SK-N-MC (cell line): ENCODE measurements at regions not wholly inside any gene's neighbourhood (a gene's known extent, or its start where the extent isn't known, plus 50 kb on each side); places are given as distances from the start of the nearest gene placed in this dataset.
"Not testable (repeated sequence)": the region's sequence is repeated elsewhere in the genome, so short reads cannot be mapped to it uniquely, and the experiment has no call there.

Source experiments
- DNase-seq: peaks from one replicate; pipeline ENCODE4 v3.0.0-alpha.2; 2011; ENCODE audit warnings: low read depth, low spot score
- H3K27ac ChIP-seq: fragments of 200-600 bp; sonication (generic); 2 replicates; pipeline ENCODE4 v1.5.1; 2016; ENCODE audit warnings: mixed run types
- H3K36me3 ChIP-seq: fragments of 200-600 bp; sonication (generic); 2 replicates; pipeline ENCODE4 v1.6.1; 2017; ENCODE audit warnings: antibody characterized with exemption, low read length, mixed read lengths; ENCODE audit not compliant: insufficient read depth
- H3K4me3 ChIP-seq: fragments of 200-600 bp; sonication (generic); 2 replicates; pipeline ENCODE4 v1.5.1; 2016
- H3K9ac ChIP-seq: fragments of 200-600 bp; sonication (generic); 2 replicates; pipeline ENCODE4 v1.8.0; 2017; ENCODE audit warnings: mixed run types, mixed read lengths; ENCODE audit not compliant: insufficient read length
- H3K9me3 ChIP-seq: fragments of 200-600 bp; sonication (generic); 2 replicates; pipeline ENCODE4 v1.6.1; 2017; ENCODE audit warnings: low read depth, mild to moderate bottlenecking, antibody characterized with exemption, low read length, moderate library complexity, mixed read lengths
- EZH2 ChIP-seq: fragments of 200-600 bp; sonication (generic); IDR thresholded peaks from one replicate; pipeline ENCODE4 v1.6.1; 2017; ENCODE audit warnings: antibody characterized with exemption
- FOXP2 ChIP-seq: optimal IDR thresholded peaks from 2 replicates; pipeline ENCODE3; 2011; ENCODE audit warnings: mild to moderate bottlenecking, moderate library complexity; ENCODE audit not compliant: insufficient read depth; ENCODE audit errors: extremely low read length, control extremely low read depth
- POLR2AphosphoS5 ChIP-seq: IDR thresholded peaks from 2 replicates; pipeline ENCODE4 v1.6.1; 2012; ENCODE audit warnings: mild to moderate bottlenecking, low read depth, low read length, borderline replicate concordance

DNA sequence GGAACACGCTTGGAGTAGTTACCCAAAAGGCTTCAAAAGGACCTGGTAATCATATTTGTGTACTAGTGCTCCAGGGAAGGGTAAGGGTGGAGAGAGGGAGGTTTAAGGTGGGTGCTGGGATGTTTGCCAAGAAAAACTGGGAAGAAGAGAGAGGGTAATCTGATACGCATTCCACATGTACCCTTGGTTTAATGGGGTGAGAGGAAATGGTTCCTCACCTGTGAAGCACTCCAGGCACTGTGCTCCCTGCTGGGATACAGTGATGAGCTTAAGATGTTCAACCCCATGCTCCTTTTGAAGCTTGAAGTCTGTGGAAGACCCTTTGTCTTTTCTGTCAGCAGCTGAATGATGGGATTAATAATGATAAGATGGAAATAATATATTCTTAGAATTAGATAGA, 98.4 kb downstream of the COX7C start:
- Histone ChIP-seq H3K9me3 (no peaks in the 10 kb centered on the region), H3K36me3 (no peaks in the 10 kb centered on the region), H3K4me3 (no peak overlapping the region), H3K27ac (no peak overlapping the region), H3K9ac (no peak overlapping the region)
- DNase-seq, result no peak
- TF ChIP-seq FOXP2 (no peak), POLR2AphosphoS5 (no peak), EZH2 (no peak)

DNA sequence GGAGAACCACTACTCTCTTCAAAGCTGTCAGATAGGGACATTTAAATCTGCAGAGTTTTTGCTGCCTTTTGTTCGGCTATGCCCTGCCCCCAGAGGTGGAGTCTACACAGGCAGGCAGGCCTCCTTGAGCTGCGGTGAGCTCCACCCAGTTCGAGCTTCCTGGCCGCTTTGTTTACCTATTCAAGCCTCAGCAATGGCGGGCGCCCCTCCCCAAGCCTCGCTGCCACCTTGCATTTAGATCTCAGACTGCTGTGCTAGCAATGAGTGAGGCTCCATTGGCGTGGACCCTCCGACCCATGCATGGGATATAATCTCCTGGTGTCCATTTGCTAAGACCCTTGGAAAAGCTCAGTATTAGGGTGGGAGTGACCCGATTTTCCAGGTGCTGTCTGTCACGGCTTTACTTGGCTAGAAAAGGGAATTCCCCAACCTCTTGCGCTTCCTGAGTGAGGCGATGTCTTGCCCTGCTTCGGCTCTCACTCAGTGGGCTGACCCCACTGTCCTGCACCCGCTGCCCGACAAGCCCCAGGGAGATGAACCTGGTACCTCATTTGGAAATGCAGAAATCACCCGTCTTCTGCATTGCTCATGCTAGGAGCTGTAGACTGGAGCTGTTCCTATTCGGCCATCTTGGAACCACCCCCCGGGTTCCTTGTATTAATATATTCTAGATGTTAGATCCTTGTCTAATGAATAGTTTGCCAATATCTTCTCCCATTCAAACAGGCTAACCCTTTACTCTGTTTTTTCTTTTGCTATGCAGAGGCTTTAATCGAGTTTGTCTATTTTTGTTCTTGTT, 113.8 kb downstream of the COX7C start:
- H3K9ac ChIP-seq, H3K9me3 ChIP-seq, H3K27ac ChIP-seq, H3K4me3 ChIP-seq, H3K36me3 ChIP-seq, DNase-seq: not testable (repeated sequence)

GRCh38 chr5:86735370-86735769, 117.6 kb downstream of the COX7C start:
- Histone ChIP-seq H3K27ac (no peak overlapping the region), H3K9me3 (no peaks in the 10 kb centered on the region), H3K9ac (no peak overlapping the region), H3K4me3 (no peak overlapping the region), H3K36me3 (no peaks in the 10 kb centered on the region)
- no peak for DNase-seq
- TF ChIP-seq FOXP2 (no peak), POLR2AphosphoS5 (no peak), EZH2 (no peak)

DNA sequence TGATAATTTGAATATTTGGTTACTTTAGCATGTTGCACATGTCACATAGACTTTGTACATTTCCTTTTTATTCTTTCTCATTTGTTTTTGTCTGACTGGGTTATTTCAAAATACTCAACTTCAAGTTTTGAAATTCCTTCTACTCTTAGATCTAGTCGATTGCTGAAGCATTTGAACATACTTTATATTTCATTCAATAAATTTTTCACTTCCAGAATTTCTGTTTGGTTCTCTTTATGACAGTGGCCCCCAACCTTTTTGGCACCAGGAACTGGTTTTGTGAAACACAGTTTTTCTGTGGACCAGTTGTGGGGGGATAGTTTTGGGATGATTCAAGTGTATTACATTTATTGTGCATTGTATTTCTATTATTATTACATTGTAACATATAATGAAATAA, 119.8 kb downstream of the COX7C start:
- H3K9me3 ChIP-seq, result no peaks in the 10 kb centered on the region
- no peak overlapping the region for H3K4me3 ChIP-seq
- H3K9ac ChIP-seq, result no peak overlapping the region
- no peak for DNase-seq
- no peaks in the 10 kb centered on the region for H3K36me3 ChIP-seq
- no peak for TF ChIP-seq POLR2AphosphoS5
- no peak for TF ChIP-seq EZH2
- TF ChIP-seq FOXP2, result no peak
- H3K27ac ChIP-seq, result no peak overlapping the region

- H3K9ac ChIP-seq, result no peak overlapping the region
- no peak for DNase-seq
- no peak overlapping the region for H3K27ac ChIP-seq
- no peaks in the 10 kb centered on the region for H3K36me3 ChIP-seq
- no peaks in the 10 kb centered on the region for H3K9me3 ChIP-seq
- no peak for TF ChIP-seq POLR2AphosphoS5
- TF ChIP-seq FOXP2, result no peak
- TF ChIP-seq EZH2, result no peak
- no peak overlapping the region for H3K4me3 ChIP-seq
Measured at GRCh38 chr5:86748538-86749105, 130.9 kb downstream of the COX7C start.

- no peak overlapping the region for H3K4me3 ChIP-seq
- H3K27ac ChIP-seq, result no peak overlapping the region
- H3K36me3 ChIP-seq, result no peaks in the 10 kb centered on the region
- TF ChIP-seq EZH2, result no peak
- TF ChIP-seq FOXP2, result no peak
- TF ChIP-seq POLR2AphosphoS5, result no peak
- H3K9me3 ChIP-seq, result no peaks in the 10 kb centered on the region
- no peak overlapping the region for H3K9ac ChIP-seq
- no peak for DNase-seq
Measured at GRCh38 chr5:86749841-86750240, 132.1 kb downstream of the COX7C start.

- no peak for TF ChIP-seq POLR2AphosphoS5
- TF ChIP-seq EZH2, result no peak
- no peak for TF ChIP-seq FOXP2
- H3K9ac ChIP-seq, result no peak overlapping the region
- H3K36me3 ChIP-seq, result no peaks in the 10 kb centered on the region
- no peak overlapping the region for H3K4me3 ChIP-seq
- no peak overlapping the region for H3K27ac ChIP-seq
- no peak for DNase-seq
- no peaks in the 10 kb centered on the region for H3K9me3 ChIP-seq
Measured at GRCh38 chr5:86756839-86757238, 139.1 kb downstream of the COX7C start.

DNA sequence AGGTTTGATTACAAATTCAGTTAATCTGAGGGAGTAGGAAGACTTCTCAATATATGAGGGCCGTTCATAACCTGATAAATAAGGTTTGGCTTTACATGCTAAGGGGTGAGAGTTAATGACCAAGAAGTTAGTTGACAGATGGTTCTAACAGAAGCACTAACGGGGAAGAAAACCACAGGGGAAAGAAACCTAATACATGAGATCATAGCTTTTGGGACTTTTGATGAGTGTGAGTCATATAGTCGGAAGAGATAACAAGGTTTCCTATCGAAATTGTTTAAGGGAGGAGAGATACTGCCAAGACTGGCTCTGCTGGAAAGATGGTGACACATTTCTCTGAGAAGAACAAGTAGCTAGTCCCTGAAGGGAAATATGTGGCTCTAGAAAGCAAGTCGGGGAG, 140.1 kb downstream of the COX7C start:
- no peak overlapping the region for H3K4me3 ChIP-seq
- H3K9ac ChIP-seq, result no peak overlapping the region
- no peaks in the 10 kb centered on the region for H3K36me3 ChIP-seq
- no peak for DNase-seq
- H3K9me3 ChIP-seq, result no peaks in the 10 kb centered on the region
- no peak overlapping the region for H3K27ac ChIP-seq
- TF ChIP-seq FOXP2, result no peak
- TF ChIP-seq POLR2AphosphoS5, result no peak
- no peak for TF ChIP-seq EZH2

- no peaks in the 10 kb centered on the region for H3K9me3 ChIP-seq
- DNase-seq, result no peak
- no peak overlapping the region for H3K9ac ChIP-seq
- H3K27ac ChIP-seq, result peak overlapping the region; percentile 32; the same call in 1 of the 2 replicates
- no peaks in the 10 kb centered on the region for H3K36me3 ChIP-seq
- TF ChIP-seq FOXP2 (no peak), POLR2AphosphoS5 (no peak), EZH2 (no peak)
- H3K4me3 ChIP-seq, result no peak overlapping the region
Measured at GRCh38 chr5:86760661-86761060, 142.9 kb downstream of the COX7C start.
